Muscle layer of colon (tissue), 2 donors: ENCODE measurements at regions not wholly inside any gene's neighbourhood (a gene's known extent, or its start where the extent isn't known, plus 50 kb on each side); places are given as distances from the start of the nearest gene placed in this dataset.

Experiments
- H3K27ac ChIP-seq: one replicate; pipeline ENCODE4 v1.7.0; 2013; ENCODE audit warnings: low read depth, mild to moderate bottlenecking, low read length, moderate library complexity
- H3K27me3 ChIP-seq, 2 donors: one replicate each; pipeline ENCODE4 v1.7.0; 2013; ENCODE audit warnings: low read length in 2 of 2, mild to moderate bottlenecking in 2 of 2; ENCODE audit not compliant: insufficient read depth in 2 of 2, control insufficient read depth in 1 of 2
- H3K36me3 ChIP-seq: one replicate; pipeline ENCODE4 v1.7.0; 2013; ENCODE audit warnings: mild to moderate bottlenecking, low read length; ENCODE audit not compliant: insufficient read depth
- H3K4me1 ChIP-seq: one replicate; pipeline ENCODE4 v1.7.0; 2013; ENCODE audit warnings: mild to moderate bottlenecking, low read length; ENCODE audit not compliant: insufficient read depth
- H3K4me3 ChIP-seq, 2 donors: one replicate each; pipeline ENCODE4 v1.7.0; 2013; ENCODE audit warnings: low read length in 2 of 2, low read depth in 1 of 2, mild to moderate bottlenecking in 1 of 2, moderate library complexity in 1 of 2
- H3K9ac ChIP-seq: one replicate; pipeline ENCODE4 v1.7.0; 2013; ENCODE audit warnings: low read length
- H3K9me3 ChIP-seq: one replicate; pipeline ENCODE4 v1.7.0; 2013; ENCODE audit warnings: mild to moderate bottlenecking, low read length
- donor health status: abdominal sarcoma.
- donor health status: Adenocarcinoma of cecum.

- no peak overlapping the region for H3K4me3 ChIP-seq
- H3K27me3 ChIP-seq = no peaks in the 10 kb centered on the region
- no peak overlapping the region for H3K27ac ChIP-seq
These were observed 119.5 kb downstream of the SKIDA1 start for GRCh38 chr10:21405981-21406380.

GRCh38 chr10:21403256-21404015 lies 122.0 kb downstream of the SKIDA1 start:
- no peaks in the 10 kb centered on the region for H3K36me3 ChIP-seq
- no peak overlapping the region for H3K27ac ChIP-seq
- H3K27me3 ChIP-seq = no peaks in the 10 kb centered on the region
- H3K4me3 ChIP-seq = no peak overlapping the region
- H3K9me3 ChIP-seq = no peaks in the 10 kb centered on the region
- H3K4me1 ChIP-seq = peaks cover 14% of the 10 kb centered on the region
- H3K9ac ChIP-seq = no peak overlapping the region

More at GRCh38 chr10:21405981-21406380, 119.5 kb downstream of the SKIDA1 start:
- no peaks in the 10 kb centered on the region for H3K9me3 ChIP-seq
- H3K4me1 ChIP-seq = no peaks in the 10 kb centered on the region
- H3K9ac ChIP-seq = no peak overlapping the region
- no peaks in the 10 kb centered on the region for H3K36me3 ChIP-seq

- peaks cover 14% of the 10 kb centered on the region for H3K4me1 ChIP-seq
- no peak overlapping the region for H3K9ac ChIP-seq
- H3K9me3 ChIP-seq = no peaks in the 10 kb centered on the region
- H3K27ac ChIP-seq = no peak overlapping the region
- H3K36me3 ChIP-seq = no peaks in the 10 kb centered on the region
- H3K4me3 ChIP-seq = no peak overlapping the region
- H3K27me3 ChIP-seq = no peaks in the 10 kb centered on the region
These were observed 122.8 kb downstream of the SKIDA1 start for GRCh38 chr10:21402606-21403083.

GRCh38 chr10:21401196-21401595 lies 124.3 kb downstream of the SKIDA1 start:
- H3K4me1 ChIP-seq = peaks cover 14% of the 10 kb centered on the region
- no peak overlapping the region for H3K27ac ChIP-seq
- no peaks in the 10 kb centered on the region for H3K9me3 ChIP-seq
- H3K27me3 ChIP-seq = no peaks in the 10 kb centered on the region
- H3K4me3 ChIP-seq = no peak overlapping the region
- no peak overlapping the region for H3K9ac ChIP-seq
- no peaks in the 10 kb centered on the region for H3K36me3 ChIP-seq

- H3K27ac ChIP-seq = no peak overlapping the region
These were observed 126.0 kb downstream of the SKIDA1 start for GRCh38 chr10:21399392-21400035.

GRCh38 chr10:21398563-21399231 lies 126.8 kb downstream of the SKIDA1 start:
- no peak overlapping the region for H3K9ac ChIP-seq
- H3K9me3 ChIP-seq = no peaks in the 10 kb centered on the region
- H3K4me1 ChIP-seq = peaks cover 14% of the 10 kb centered on the region
- no peaks in the 10 kb centered on the region for H3K27me3 ChIP-seq
- H3K4me3 ChIP-seq = no peak overlapping the region
- no peak overlapping the region for H3K27ac ChIP-seq
- H3K36me3 ChIP-seq = no peaks in the 10 kb centered on the region

More at GRCh38 chr10:21399392-21400035, 126.0 kb downstream of the SKIDA1 start:
- Histone ChIP-seq H3K4me3 (no peak overlapping the region), H3K4me1 (peaks cover 14% of the 10 kb centered on the region), H3K36me3 (no peaks in the 10 kb centered on the region), H3K9me3 (no peaks in the 10 kb centered on the region), H3K27me3 (no peaks in the 10 kb centered on the region), H3K9ac (no peak overlapping the region)

GRCh38 chr10:21396889-21397288 lies 128.6 kb downstream of the SKIDA1 start:
- Histone ChIP-seq H3K4me3 (no peak overlapping the region), H3K27me3 (no peaks in the 10 kb centered on the region), H3K9ac (no peak overlapping the region), H3K36me3 (no peaks in the 10 kb centered on the region), H3K4me1 (peaks cover 14% of the 10 kb centered on the region), H3K9me3 (no peaks in the 10 kb centered on the region), H3K27ac (no peak overlapping the region)

- no peak overlapping the region for H3K4me3 ChIP-seq
- H3K4me1 ChIP-seq = peaks cover 4% of the 10 kb centered on the region
- no peaks in the 10 kb centered on the region for H3K27me3 ChIP-seq
- H3K9me3 ChIP-seq = no peaks in the 10 kb centered on the region
- H3K27ac ChIP-seq = no peak overlapping the region
- H3K36me3 ChIP-seq = no peaks in the 10 kb centered on the region
- H3K9ac ChIP-seq = no peak overlapping the region
These were observed 131.6 kb downstream of the SKIDA1 start for GRCh38 chr10:21393931-21394330.

GRCh38 chr10:21388589-21388988 lies 136.9 kb downstream of the SKIDA1 start:
- Histone ChIP-seq H3K27ac (no peak overlapping the region), H3K4me1 (no peaks in the 10 kb centered on the region), H3K9ac (no peak overlapping the region), H3K27me3 (no peaks in the 10 kb centered on the region), H3K9me3 (no peaks in the 10 kb centered on the region), H3K4me3 (no peak overlapping the region), H3K36me3 (no peaks in the 10 kb centered on the region)

GRCh38 chr10:21387868-21388267 lies 137.6 kb downstream of the SKIDA1 start:
- no peaks in the 10 kb centered on the region for H3K4me1 ChIP-seq
- no peaks in the 10 kb centered on the region for H3K9me3 ChIP-seq
- no peak overlapping the region for H3K4me3 ChIP-seq
- H3K36me3 ChIP-seq = no peaks in the 10 kb centered on the region
- no peak overlapping the region for H3K9ac ChIP-seq
- H3K27ac ChIP-seq = no peak overlapping the region
- H3K27me3 ChIP-seq = no peaks in the 10 kb centered on the region

GRCh38 chr10:21385996-21386585 lies 139.4 kb downstream of the SKIDA1 start:
- Histone ChIP-seq H3K36me3 (no peaks in the 10 kb centered on the region), H3K4me3 (no peak overlapping the region), H3K27ac (no peak overlapping the region), H3K9me3 (no peaks in the 10 kb centered on the region), H3K4me1 (no peaks in the 10 kb centered on the region), H3K27me3 (no peaks in the 10 kb centered on the region), H3K9ac (no peak overlapping the region)
